ENCODE measurements at regions not wholly inside any gene's neighbourhood (a gene's known extent, or its start where the extent isn't known, plus 50 kb on each side); places are given as distances from the start of the nearest gene placed in this dataset.

- no peak overlapping the region for H2AFZ ChIP-seq (ENCODE audit: insufficient read depth, low read length, poor library complexity)
- no peak overlapping the region for H4K12ac ChIP-seq (ENCODE audit: low read depth, low read length)
- H3K4me1 ChIP-seq (ENCODE audit: control insufficient read depth in 1 of 2, insufficient read depth in 2 of 2, low read length in 2 of 2): no peaks in the 10 kb centered on the region
- no peaks in the 10 kb centered on the region for H3K79me2 ChIP-seq (ENCODE audit: control insufficient read depth, insufficient read depth, low read length, poor library complexity)
- H4K8ac ChIP-seq (ENCODE audit: low read depth, low read length): no peak overlapping the region
- no peak overlapping the region for H2AK5ac ChIP-seq (ENCODE audit: low read length)
- no peaks in the 10 kb centered on the region for H3K36me3 ChIP-seq (ENCODE audit: control insufficient read depth in 1 of 2, insufficient read depth in 2 of 2, low read length in 2 of 2)
- WGBS (ENCODE audit: extremely low coverage, insufficient coverage, insufficient read length): no CpG with 5 or more reads among the region's 1 CpG
- H2BK120ac ChIP-seq (ENCODE audit: insufficient read depth, low read length, poor library complexity): no peak overlapping the region
- H3K4me3 ChIP-seq (ENCODE audit: low read depth, low read length): no peak overlapping the region
- H2BK5ac ChIP-seq (ENCODE audit: low read depth, low read length, poor library complexity): no peak overlapping the region
- H2BK12ac ChIP-seq (ENCODE audit: low read length): no peak overlapping the region
- no peak overlapping the region for H3K4ac ChIP-seq (ENCODE audit: low read depth, low read length)
- no peak overlapping the region for H3K9ac ChIP-seq (ENCODE audit: low read length)
- no peak overlapping the region for H3K14ac ChIP-seq (ENCODE audit: low read length)
- no peak for DNase-seq
- H3K18ac ChIP-seq (ENCODE audit: low read length): no peak overlapping the region
- no peaks in the 10 kb centered on the region for H3K27me3 ChIP-seq (ENCODE audit: insufficient read depth, low read length)
- no peak overlapping the region for H4K91ac ChIP-seq (ENCODE audit: low read depth, low read length)
- H3K23ac ChIP-seq (ENCODE audit: low read length): no peak overlapping the region
- no peaks in the 10 kb centered on the region for H3K79me1 ChIP-seq (ENCODE audit: low read length)
- no peak overlapping the region for H3K4me2 ChIP-seq (ENCODE audit: low read length)
- no peaks in the 10 kb centered on the region for H3K9me3 ChIP-seq (ENCODE audit: insufficient read depth, low read depth, low read length)
- no peak overlapping the region for H3K27ac ChIP-seq (ENCODE audit: low read depth, low read length)
Measured at GRCh38 chr15:47427463-47427862, 289.8 kb upstream of the SEMA6D start.

GRCh38 chr15:47429376-47429775 lies 287.9 kb upstream of the SEMA6D start:
- no CpG with 5 or more reads among the region's 1 CpG for WGBS (ENCODE audit: extremely low coverage, insufficient coverage, insufficient read length)
- H4K91ac ChIP-seq (ENCODE audit: low read depth, low read length): no peak overlapping the region
- H3K27me3 ChIP-seq (ENCODE audit: insufficient read depth, low read length): no peaks in the 10 kb centered on the region
- no peak overlapping the region for H3K4me2 ChIP-seq (ENCODE audit: low read length)
- H2BK5ac ChIP-seq (ENCODE audit: low read depth, low read length, poor library complexity): no peak overlapping the region
- no peak overlapping the region for H2BK120ac ChIP-seq (ENCODE audit: insufficient read depth, low read length, poor library complexity)
- no peak overlapping the region for H3K27ac ChIP-seq (ENCODE audit: low read depth, low read length)
- H3K79me1 ChIP-seq (ENCODE audit: low read length): no peaks in the 10 kb centered on the region
- no peak overlapping the region for H3K9ac ChIP-seq (ENCODE audit: low read length)
- no peaks in the 10 kb centered on the region for H3K9me3 ChIP-seq (ENCODE audit: insufficient read depth, low read depth, low read length)
- no peak overlapping the region for H3K4me3 ChIP-seq (ENCODE audit: low read depth, low read length)
- no peak overlapping the region for H4K12ac ChIP-seq (ENCODE audit: low read depth, low read length)
- no peak overlapping the region for H2AK5ac ChIP-seq (ENCODE audit: low read length)
- H3K14ac ChIP-seq (ENCODE audit: low read length): no peak overlapping the region
- H2BK12ac ChIP-seq (ENCODE audit: low read length): no peak overlapping the region
- H4K8ac ChIP-seq (ENCODE audit: low read depth, low read length): no peak overlapping the region
- no peaks in the 10 kb centered on the region for H3K4me1 ChIP-seq (ENCODE audit: control insufficient read depth in 1 of 2, insufficient read depth in 2 of 2, low read length in 2 of 2)
- H3K18ac ChIP-seq (ENCODE audit: low read length): no peak overlapping the region
- no peaks in the 10 kb centered on the region for H3K79me2 ChIP-seq (ENCODE audit: control insufficient read depth, insufficient read depth, low read length, poor library complexity)
- no peaks in the 10 kb centered on the region for H3K36me3 ChIP-seq (ENCODE audit: control insufficient read depth in 1 of 2, insufficient read depth in 2 of 2, low read length in 2 of 2)
- no peak overlapping the region for H3K4ac ChIP-seq (ENCODE audit: low read depth, low read length)
- H3K23ac ChIP-seq (ENCODE audit: low read length): no peak overlapping the region
- H2AFZ ChIP-seq (ENCODE audit: insufficient read depth, low read length, poor library complexity): no peak overlapping the region
- DNase-seq: no peak

- Histone ChIP-seq H3K9me3 (ENCODE audit: insufficient read depth, low read depth, low read length) (no peaks in the 10 kb centered on the region), H3K23ac (ENCODE audit: low read length) (no peak overlapping the region), H3K4me3 (ENCODE audit: low read depth, low read length) (no peak overlapping the region), H3K9ac (ENCODE audit: low read length) (no peak overlapping the region), H2BK120ac (ENCODE audit: insufficient read depth, low read length, poor library complexity) (no peak overlapping the region), H2BK5ac (ENCODE audit: low read depth, low read length, poor library complexity) (no peak overlapping the region), H3K14ac (ENCODE audit: low read length) (no peak overlapping the region), H3K27ac (ENCODE audit: low read depth, low read length) (no peak overlapping the region), H3K4me1 (ENCODE audit: control insufficient read depth in 1 of 2, insufficient read depth in 2 of 2, low read length in 2 of 2) (no peaks in the 10 kb centered on the region), H3K4me2 (ENCODE audit: low read length) (no peak overlapping the region), H2BK12ac (ENCODE audit: low read length) (no peak overlapping the region), H2AFZ (ENCODE audit: insufficient read depth, low read length, poor library complexity) (no peak overlapping the region), H3K4ac (ENCODE audit: low read depth, low read length) (no peak overlapping the region), H3K36me3 (ENCODE audit: control insufficient read depth in 1 of 2, insufficient read depth in 2 of 2, low read length in 2 of 2) (no peaks in the 10 kb centered on the region), H3K79me2 (ENCODE audit: control insufficient read depth, insufficient read depth, low read length, poor library complexity) (no peaks in the 10 kb centered on the region), H4K91ac (ENCODE audit: low read depth, low read length) (no peak overlapping the region), H4K8ac (ENCODE audit: low read depth, low read length) (no peak overlapping the region), H3K27me3 (ENCODE audit: insufficient read depth, low read length) (no peaks in the 10 kb centered on the region), H3K79me1 (ENCODE audit: low read length) (no peaks in the 10 kb centered on the region), H4K12ac (ENCODE audit: low read depth, low read length) (no peak overlapping the region), H3K18ac (ENCODE audit: low read length) (no peak overlapping the region), H2AK5ac (ENCODE audit: low read length) (no peak overlapping the region)
- no peak for DNase-seq
- 100% methylated on average over 1 of the region's 3 CpGs for WGBS (ENCODE audit: extremely low coverage, insufficient coverage, insufficient read length)
Measured at GRCh38 chr15:47431501-47431900, 285.8 kb upstream of the SEMA6D start.

- Histone ChIP-seq H3K27me3 (ENCODE audit: insufficient read depth, low read length) (no peaks in the 10 kb centered on the region), H3K4me3 (ENCODE audit: low read depth, low read length) (no peak overlapping the region), H3K79me1 (ENCODE audit: low read length) (no peaks in the 10 kb centered on the region), H3K79me2 (ENCODE audit: control insufficient read depth, insufficient read depth, low read length, poor library complexity) (no peaks in the 10 kb centered on the region), H4K8ac (ENCODE audit: low read depth, low read length) (no peak overlapping the region), H2BK5ac (ENCODE audit: low read depth, low read length, poor library complexity) (no peak overlapping the region), H2AK5ac (ENCODE audit: low read length) (no peak overlapping the region), H3K9me3 (ENCODE audit: insufficient read depth, low read depth, low read length) (no peaks in the 10 kb centered on the region), H3K18ac (ENCODE audit: low read length) (no peak overlapping the region), H2BK12ac (ENCODE audit: low read length) (no peak overlapping the region), H3K9ac (ENCODE audit: low read length) (no peak overlapping the region), H3K4ac (ENCODE audit: low read depth, low read length) (no peak overlapping the region), H3K23ac (ENCODE audit: low read length) (no peak overlapping the region), H4K12ac (ENCODE audit: low read depth, low read length) (no peak overlapping the region), H3K4me1 (ENCODE audit: control insufficient read depth in 1 of 2, insufficient read depth in 2 of 2, low read length in 2 of 2) (no peaks in the 10 kb centered on the region), H2BK120ac (ENCODE audit: insufficient read depth, low read length, poor library complexity) (no peak overlapping the region), H3K36me3 (ENCODE audit: control insufficient read depth in 1 of 2, insufficient read depth in 2 of 2, low read length in 2 of 2) (no peaks in the 10 kb centered on the region), H3K4me2 (ENCODE audit: low read length) (no peak overlapping the region), H3K14ac (ENCODE audit: low read length) (no peak overlapping the region), H3K27ac (ENCODE audit: low read depth, low read length) (no peak overlapping the region), H2AFZ (ENCODE audit: insufficient read depth, low read length, poor library complexity) (no peak overlapping the region), H4K91ac (ENCODE audit: low read depth, low read length) (no peak overlapping the region)
- DNase-seq: no peak
Measured at GRCh38 chr15:47432826-47433225, 284.5 kb upstream of the SEMA6D start.

GRCh38 chr15:47434596-47434995 lies 282.7 kb upstream of the SEMA6D start:
- Histone ChIP-seq H3K4me3 (ENCODE audit: low read depth, low read length) (no peak overlapping the region), H3K36me3 (ENCODE audit: control insufficient read depth in 1 of 2, insufficient read depth in 2 of 2, low read length in 2 of 2) (no peaks in the 10 kb centered on the region), H3K27me3 (ENCODE audit: insufficient read depth, low read length) (no peaks in the 10 kb centered on the region), H3K4me2 (ENCODE audit: low read length) (no peak overlapping the region), H2BK12ac (ENCODE audit: low read length) (no peak overlapping the region), H2AK5ac (ENCODE audit: low read length) (no peak overlapping the region), H3K9me3 (ENCODE audit: insufficient read depth, low read depth, low read length) (no peaks in the 10 kb centered on the region), H3K79me2 (ENCODE audit: control insufficient read depth, insufficient read depth, low read length, poor library complexity) (no peaks in the 10 kb centered on the region), H3K4ac (ENCODE audit: low read depth, low read length) (no peak overlapping the region), H3K18ac (ENCODE audit: low read length) (no peak overlapping the region), H4K12ac (ENCODE audit: low read depth, low read length) (no peak overlapping the region), H3K79me1 (ENCODE audit: low read length) (no peaks in the 10 kb centered on the region), H3K23ac (ENCODE audit: low read length) (no peak overlapping the region), H2BK120ac (ENCODE audit: insufficient read depth, low read length, poor library complexity) (no peak overlapping the region), H2AFZ (ENCODE audit: insufficient read depth, low read length, poor library complexity) (no peak overlapping the region), H3K27ac (ENCODE audit: low read depth, low read length) (no peak overlapping the region), H4K91ac (ENCODE audit: low read depth, low read length) (no peak overlapping the region), H3K4me1 (ENCODE audit: control insufficient read depth in 1 of 2, insufficient read depth in 2 of 2, low read length in 2 of 2) (no peaks in the 10 kb centered on the region), H3K9ac (ENCODE audit: low read length) (no peak overlapping the region), H4K8ac (ENCODE audit: low read depth, low read length) (no peak overlapping the region), H3K14ac (ENCODE audit: low read length) (no peak overlapping the region), H2BK5ac (ENCODE audit: low read depth, low read length, poor library complexity) (no peak overlapping the region)
- no CpG with 5 or more reads among the region's 2 CpGs for WGBS (ENCODE audit: extremely low coverage, insufficient coverage, insufficient read length)
- no peak for DNase-seq
